ENCODE measurements at regions not wholly inside any gene's neighbourhood (a gene's known extent, or its start where the extent isn't known, plus 50 kb on each side); places are given as distances from the start of the nearest gene placed in this dataset.
"Not testable (repeated sequence)": the region's sequence is repeated elsewhere in the genome, so short reads cannot be mapped to it uniquely, and the experiment has no call there.

- no peak for DNase-seq
These were observed 307.7 kb upstream of the ARSJ start for GRCh38 chr4:114287079-114287696.

GRCh38 chr4:114296126-114296525 lies 302.5 kb upstream of the UGT8 start:
- no peak for DNase-seq

- no peak for DNase-seq
These were observed 296.1 kb upstream of the UGT8 start for GRCh38 chr4:114302472-114302871.

- no peak for DNase-seq
These were observed 294.6 kb upstream of the UGT8 start for GRCh38 chr4:114304046-114304445.

- no peak for DNase-seq
These were observed 294.0 kb upstream of the UGT8 start for GRCh38 chr4:114304567-114304966.

- no peak for DNase-seq
These were observed 291.7 kb upstream of the UGT8 start for GRCh38 chr4:114306946-114307345.

GRCh38 chr4:114310296-114310925 lies 288.2 kb upstream of the UGT8 start:
- peak; percentile 29 to 74 (median 43) for DNase-seq

- no peak for DNase-seq
These were observed 286.8 kb upstream of the UGT8 start for GRCh38 chr4:114311787-114312186.

- DNase-seq: no peak
These were observed 286.3 kb upstream of the UGT8 start for GRCh38 chr4:114312338-114312737.

- DNase-seq: no peak
These were observed 281.8 kb upstream of the UGT8 start for GRCh38 chr4:114316789-114317188.

GRCh38 chr4:114317564-114317963 lies 281.0 kb upstream of the UGT8 start:
- no peak for DNase-seq

GRCh38 chr4:114318309-114318708 lies 280.3 kb upstream of the UGT8 start:
- DNase-seq: peak in 1 of 3 donors; percentile 30

- DNase-seq: no peak
These were observed 278.5 kb upstream of the UGT8 start for GRCh38 chr4:114320126-114320525.

GRCh38 chr4:114321366-114321765 lies 277.2 kb upstream of the UGT8 start:
- no peak for DNase-seq

GRCh38 chr4:114323841-114324240 lies 274.8 kb upstream of the UGT8 start:
- DNase-seq: no peak

GRCh38 chr4:114326358-114326757 lies 272.2 kb upstream of the UGT8 start:
- no peak for DNase-seq

- no peak for DNase-seq
These were observed 266.5 kb upstream of the UGT8 start for GRCh38 chr4:114332119-114332518.

GRCh38 chr4:114334363-114334762 lies 264.2 kb upstream of the UGT8 start:
- not testable (repeated sequence) for DNase-seq

GRCh38 chr4:114334884-114335330 lies 263.7 kb upstream of the UGT8 start:
- DNase-seq: peak in 2 of 3 donors; percentile 27 to 34

- DNase-seq: no peak
These were observed 263.3 kb upstream of the UGT8 start for GRCh38 chr4:114335339-114335738.

- no peak for DNase-seq
These were observed 255.6 kb upstream of the UGT8 start for GRCh38 chr4:114343015-114343414.

GRCh38 chr4:114349543-114350175 lies 248.9 kb upstream of the UGT8 start:
- peak in 1 of 3 donors; percentile 40 for DNase-seq

- DNase-seq: no peak
These were observed 239.7 kb upstream of the UGT8 start for GRCh38 chr4:114358901-114359300.

All from muscle of back (tissue), 3 donors.